ENCODE measurements at regions not wholly inside any gene's neighbourhood (a gene's known extent, or its start where the extent isn't known, plus 50 kb on each side); places are given as distances from the start of the nearest gene placed in this dataset.

GRCh38 chr18:49650426-49650891 is 88.6 kb downstream of the LIPG start:
- H3K79me2 ChIP-seq (replicated peaks; ENCODE audit: insufficient read depth): no peaks in the 10 kb centered on the region
- H3K9me3 Mint-ChIP-seq: no peaks in the 10 kb centered on the region
- DNase-seq (ENCODE audit: low spot score) (no peak), ATAC-seq (no peak)
- H2AFZ ChIP-seq: no peak overlapping the region
- H3K9me2 ChIP-seq (ENCODE audit: insufficient read depth): no peaks in the 10 kb centered on the region
- TF ChIP-seq CREB1 (CRISPR knock-in tag; IDR thresholded peaks at IDR 0.05; ENCODE audit: low read depth) (no peak), POLR2AphosphoS5 (IDR thresholded peaks at IDR 0.05; ENCODE audit: low read depth) (no peak), ETS1 (IDR thresholded peaks at IDR 0.05) (no peak), JUNB (IDR thresholded peaks at IDR 0.05; ENCODE audit: unreplicated experiment) (no peak), ZNF331 (CRISPR knock-in tag; IDR thresholded peaks at IDR 0.05; ENCODE audit: low read depth) (no peak), EZH2phosphoT487 (IDR thresholded peaks at IDR 0.05; ENCODE audit: unreplicated experiment) (no peak), ZNF114 (CRISPR knock-in tag; IDR thresholded peaks at IDR 0.05) (no peak), EZH2 (IDR thresholded peaks at IDR 0.05; ENCODE audit: low read depth, unreplicated experiment) (no peak), STAT1 (IDR thresholded peaks at IDR 0.05; ENCODE audit: unreplicated experiment) (no peak), NANOG (IDR thresholded peaks at IDR 0.05; ENCODE audit: borderline replicate concordance) (no peak), CTCF (conservative IDR thresholded peaks at IDR 0.05; ENCODE audit: low read depth in 2 of 2) (no peak)
- TF ChIP-seq, protein P1, sequence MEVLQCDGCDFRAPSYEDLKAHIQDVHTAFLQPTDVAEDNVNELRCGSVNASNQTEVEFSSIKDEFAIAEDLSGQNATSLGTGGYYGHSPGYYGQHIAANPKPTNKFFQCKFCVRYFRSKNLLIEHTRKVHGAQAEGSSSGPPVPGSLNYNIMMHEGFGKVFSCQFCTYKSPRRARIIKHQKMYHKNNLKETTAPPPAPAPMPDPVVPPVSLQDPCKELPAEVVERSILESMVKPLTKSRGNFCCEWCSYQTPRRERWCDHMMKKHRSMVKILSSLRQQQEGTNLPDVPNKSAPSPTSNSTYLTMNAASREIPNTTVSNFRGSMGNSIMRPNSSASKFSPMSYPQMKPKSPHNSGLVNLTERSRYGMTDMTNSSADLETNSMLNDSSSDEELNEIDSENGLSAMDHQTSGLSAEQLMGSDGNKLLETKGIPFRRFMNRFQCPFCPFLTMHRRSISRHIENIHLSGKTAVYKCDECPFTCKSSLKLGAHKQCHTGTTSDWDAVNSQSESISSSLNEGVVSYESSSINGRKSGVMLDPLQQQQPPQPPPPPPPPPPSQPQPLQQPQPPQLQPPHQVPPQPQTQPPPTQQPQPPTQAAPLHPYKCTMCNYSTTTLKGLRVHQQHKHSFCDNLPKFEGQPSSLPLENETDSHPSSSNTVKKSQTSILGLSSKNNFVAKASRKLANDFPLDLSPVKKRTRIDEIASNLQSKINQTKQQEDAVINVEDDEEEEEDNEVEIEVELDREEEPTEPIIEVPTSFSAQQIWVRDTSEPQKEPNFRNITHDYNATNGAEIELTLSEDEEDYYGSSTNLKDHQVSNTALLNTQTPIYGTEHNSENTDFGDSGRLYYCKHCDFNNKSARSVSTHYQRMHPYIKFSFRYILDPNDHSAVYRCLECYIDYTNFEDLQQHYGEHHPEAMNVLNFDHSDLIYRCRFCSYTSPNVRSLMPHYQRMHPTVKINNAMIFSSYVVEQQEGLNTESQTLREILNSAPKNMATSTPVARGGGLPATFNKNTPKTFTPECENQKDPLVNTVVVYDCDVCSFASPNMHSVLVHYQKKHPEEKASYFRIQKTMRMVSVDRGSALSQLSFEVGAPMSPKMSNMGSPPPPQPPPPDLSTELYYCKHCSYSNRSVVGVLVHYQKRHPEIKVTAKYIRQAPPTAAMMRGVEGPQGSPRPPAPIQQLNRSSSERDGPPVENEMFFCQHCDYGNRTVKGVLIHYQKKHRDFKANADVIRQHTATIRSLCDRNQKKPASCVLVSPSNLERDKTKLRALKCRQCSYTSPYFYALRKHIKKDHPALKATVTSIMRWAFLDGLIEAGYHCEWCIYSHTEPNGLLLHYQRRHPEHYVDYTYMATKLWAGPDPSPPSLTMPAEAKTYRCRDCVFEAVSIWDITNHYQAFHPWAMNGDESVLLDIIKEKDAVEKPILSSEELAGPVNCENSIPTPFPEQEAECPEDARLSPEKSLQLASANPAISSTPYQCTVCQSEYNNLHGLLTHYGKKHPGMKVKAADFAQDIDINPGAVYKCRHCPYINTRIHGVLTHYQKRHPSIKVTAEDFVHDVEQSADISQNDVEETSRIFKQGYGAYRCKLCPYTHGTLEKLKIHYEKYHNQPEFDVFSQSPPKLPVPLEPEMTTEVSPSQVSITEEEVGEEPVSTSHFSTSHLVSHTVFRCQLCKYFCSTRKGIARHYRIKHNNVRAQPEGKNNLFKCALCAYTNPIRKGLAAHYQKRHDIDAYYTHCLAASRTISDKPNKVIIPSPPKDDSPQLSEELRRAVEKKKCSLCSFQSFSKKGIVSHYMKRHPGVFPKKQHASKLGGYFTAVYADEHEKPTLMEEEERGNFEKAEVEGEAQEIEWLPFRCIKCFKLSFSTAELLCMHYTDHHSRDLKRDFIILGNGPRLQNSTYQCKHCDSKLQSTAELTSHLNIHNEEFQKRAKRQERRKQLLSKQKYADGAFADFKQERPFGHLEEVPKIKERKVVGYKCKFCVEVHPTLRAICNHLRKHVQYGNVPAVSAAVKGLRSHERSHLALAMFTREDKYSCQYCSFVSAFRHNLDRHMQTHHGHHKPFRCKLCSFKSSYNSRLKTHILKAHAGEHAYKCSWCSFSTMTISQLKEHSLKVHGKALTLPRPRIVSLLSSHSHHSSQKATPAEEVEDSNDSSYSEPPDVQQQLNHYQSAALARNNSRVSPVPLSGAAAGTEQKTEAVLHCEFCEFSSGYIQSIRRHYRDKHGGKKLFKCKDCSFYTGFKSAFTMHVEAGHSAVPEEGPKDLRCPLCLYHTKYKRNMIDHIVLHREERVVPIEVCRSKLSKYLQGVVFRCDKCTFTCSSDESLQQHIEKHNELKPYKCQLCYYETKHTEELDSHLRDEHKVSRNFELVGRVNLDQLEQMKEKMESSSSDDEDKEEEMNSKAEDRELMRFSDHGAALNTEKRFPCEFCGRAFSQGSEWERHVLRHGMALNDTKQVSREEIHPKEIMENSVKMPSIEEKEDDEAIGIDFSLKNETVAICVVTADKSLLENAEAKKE (CRISPR knock-in tag; IDR thresholded peaks at IDR 0.05): no peak
- TF ChIP-seq, protein P2, sequence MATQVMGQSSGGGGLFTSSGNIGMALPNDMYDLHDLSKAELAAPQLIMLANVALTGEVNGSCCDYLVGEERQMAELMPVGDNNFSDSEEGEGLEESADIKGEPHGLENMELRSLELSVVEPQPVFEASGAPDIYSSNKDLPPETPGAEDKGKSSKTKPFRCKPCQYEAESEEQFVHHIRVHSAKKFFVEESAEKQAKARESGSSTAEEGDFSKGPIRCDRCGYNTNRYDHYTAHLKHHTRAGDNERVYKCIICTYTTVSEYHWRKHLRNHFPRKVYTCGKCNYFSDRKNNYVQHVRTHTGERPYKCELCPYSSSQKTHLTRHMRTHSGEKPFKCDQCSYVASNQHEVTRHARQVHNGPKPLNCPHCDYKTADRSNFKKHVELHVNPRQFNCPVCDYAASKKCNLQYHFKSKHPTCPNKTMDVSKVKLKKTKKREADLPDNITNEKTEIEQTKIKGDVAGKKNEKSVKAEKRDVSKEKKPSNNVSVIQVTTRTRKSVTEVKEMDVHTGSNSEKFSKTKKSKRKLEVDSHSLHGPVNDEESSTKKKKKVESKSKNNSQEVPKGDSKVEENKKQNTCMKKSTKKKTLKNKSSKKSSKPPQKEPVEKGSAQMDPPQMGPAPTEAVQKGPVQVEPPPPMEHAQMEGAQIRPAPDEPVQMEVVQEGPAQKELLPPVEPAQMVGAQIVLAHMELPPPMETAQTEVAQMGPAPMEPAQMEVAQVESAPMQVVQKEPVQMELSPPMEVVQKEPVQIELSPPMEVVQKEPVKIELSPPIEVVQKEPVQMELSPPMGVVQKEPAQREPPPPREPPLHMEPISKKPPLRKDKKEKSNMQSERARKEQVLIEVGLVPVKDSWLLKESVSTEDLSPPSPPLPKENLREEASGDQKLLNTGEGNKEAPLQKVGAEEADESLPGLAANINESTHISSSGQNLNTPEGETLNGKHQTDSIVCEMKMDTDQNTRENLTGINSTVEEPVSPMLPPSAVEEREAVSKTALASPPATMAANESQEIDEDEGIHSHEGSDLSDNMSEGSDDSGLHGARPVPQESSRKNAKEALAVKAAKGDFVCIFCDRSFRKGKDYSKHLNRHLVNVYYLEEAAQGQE (IDR thresholded peaks at IDR 0.05; ENCODE audit: unreplicated experiment): no peak
- no peaks in the 10 kb centered on the region for H3K27me3 ChIP-seq (ENCODE audit: insufficient read depth)
- H3K27ac Mint-ChIP-seq: no peak overlapping the region
- H3K36me3 Mint-ChIP-seq (ENCODE audit: low read depth): no peaks in the 10 kb centered on the region
- H3F3A ChIP-seq (replicated peaks; ENCODE audit: low read depth): no peaks in the 10 kb centered on the region
- no peak overlapping the region for H3K4me2 ChIP-seq
- no peak overlapping the region for H3K4me3 ChIP-seq
- H3K4me3 Mint-ChIP-seq: no peak overlapping the region
- H4K20me1 ChIP-seq (replicated peaks; ENCODE audit: insufficient read depth): no peaks in the 10 kb centered on the region
- H3K27ac ChIP-seq (ENCODE audit: low read depth): no peak overlapping the region
- H3K27me3 Mint-ChIP-seq (ENCODE audit: insufficient read depth, low read depth, poor library complexity): peaks cover 2% of the 10 kb centered on the region
- H3K36me3 ChIP-seq (ENCODE audit: insufficient read depth): no peaks in the 10 kb centered on the region
- H3K4me1 Mint-ChIP-seq: peaks cover 15% of the 10 kb centered on the region
- H3K4me1 ChIP-seq (ENCODE audit: insufficient read depth): peaks cover 6% of the 10 kb centered on the region

Measured in GM23338 (cell line).